Activated naive CD4-positive, alpha-beta T cell treated with anti-CD3 and anti-CD28 coated beads, Interleukin-2, amount 10 ng/mL, durations not matched to agents 7 days and 5 days (primary cell): ENCODE measurements at regions not wholly inside any gene's neighbourhood (a gene's known extent, or its start where the extent isn't known, plus 50 kb on each side); places are given as distances from the start of the nearest gene placed in this dataset.

ENCODE experiments used
- CTCF ChIA-PET: fragments of 350-600 bp; sonication (Branson Sonifier 250); formaldehyde crosslinking; loops from one replicate; lab custom pipeline; 2021; ENCODE audit warnings: antibody characterized with exemption; lab: Charles Lee
- DNase-seq: peaks from one replicate; pipeline ENCODE4 v3.0.0-alpha.2; 2020
- H3K27ac Mint-ChIP-seq: one replicate; pipeline ENCODE4 v1.8.0; 2021; ENCODE audit warnings: mild to moderate bottlenecking, moderate library complexity, mixed read lengths
- H3K27me3 Mint-ChIP-seq: one replicate; pipeline ENCODE4 v1.8.0; 2021; ENCODE audit warnings: mild to moderate bottlenecking, mixed read lengths
- H3K36me3 Mint-ChIP-seq: one replicate; pipeline ENCODE4 v1.8.0; 2021; ENCODE audit warnings: mixed read lengths
- H3K4me1 Mint-ChIP-seq: one replicate; pipeline ENCODE4 v1.8.0; 2021; ENCODE audit warnings: mixed read lengths
- H3K4me3 Mint-ChIP-seq: one replicate; pipeline ENCODE4 v1.8.0; 2021; ENCODE audit warnings: mild to moderate bottlenecking, moderate library complexity, mixed read lengths
- H3K9me3 Mint-ChIP-seq: one replicate; pipeline ENCODE4 v1.8.0; 2021; ENCODE audit warnings: mixed read lengths

GRCh38 chr4:41456559-41457101 is 81.3 kb upstream of the LIMCH1 start:
- no peak for DNase-seq
- no peaks in the 10 kb centered on the region for H3K9me3 Mint-ChIP-seq
- no peaks in the 10 kb centered on the region for H3K4me1 Mint-ChIP-seq
- no peaks in the 10 kb centered on the region for H3K36me3 Mint-ChIP-seq
- CTCF ChIA-PET, result no interaction called here
- no peak overlapping the region for H3K27ac Mint-ChIP-seq
- no peak overlapping the region for H3K4me3 Mint-ChIP-seq
- no peaks in the 10 kb centered on the region for H3K27me3 Mint-ChIP-seq

- Mint-ChIP-seq H3K27ac (no peak overlapping the region), H3K9me3 (no peaks in the 10 kb centered on the region), H3K27me3 (no peaks in the 10 kb centered on the region), H3K4me1 (no peaks in the 10 kb centered on the region), H3K4me3 (no peak overlapping the region), H3K36me3 (no peaks in the 10 kb centered on the region)
- no peak for DNase-seq
- CTCF ChIA-PET, result no interaction called here
Measured at GRCh38 chr4:41458689-41459088, 79.3 kb upstream of the LIMCH1 start.

GRCh38 chr4:41460641-41461040 is 77.3 kb upstream of the LIMCH1 start:
- no peaks in the 10 kb centered on the region for H3K4me1 Mint-ChIP-seq

GRCh38 chr4:41461780-41462307 is 76.1 kb upstream of the LIMCH1 start:
- no peaks in the 10 kb centered on the region for H3K4me1 Mint-ChIP-seq
- no peak overlapping the region for H3K4me3 Mint-ChIP-seq
- H3K27ac Mint-ChIP-seq, result no peak overlapping the region
- no peaks in the 10 kb centered on the region for H3K9me3 Mint-ChIP-seq
- H3K27me3 Mint-ChIP-seq, result no peaks in the 10 kb centered on the region
- H3K36me3 Mint-ChIP-seq, result no peaks in the 10 kb centered on the region
- CTCF ChIA-PET, result no interaction called here
- DNase-seq, result no peak

More at GRCh38 chr4:41460641-41461040, 77.3 kb upstream of the LIMCH1 start:
- Mint-ChIP-seq H3K4me3 (no peak overlapping the region), H3K27ac (no peak overlapping the region), H3K9me3 (no peaks in the 10 kb centered on the region), H3K27me3 (no peaks in the 10 kb centered on the region), H3K36me3 (no peaks in the 10 kb centered on the region)
- CTCF ChIA-PET, result no interaction called here
- DNase-seq, result no peak

GRCh38 chr4:41465146-41465761 is 72.7 kb upstream of the LIMCH1 start:
- H3K27ac Mint-ChIP-seq, result no peak overlapping the region
- no peaks in the 10 kb centered on the region for H3K27me3 Mint-ChIP-seq
- H3K36me3 Mint-ChIP-seq, result no peaks in the 10 kb centered on the region
- DNase-seq, result no peak
- no peaks in the 10 kb centered on the region for H3K9me3 Mint-ChIP-seq
- CTCF ChIA-PET, result no interaction called here
- H3K4me1 Mint-ChIP-seq, result no peaks in the 10 kb centered on the region
- no peak overlapping the region for H3K4me3 Mint-ChIP-seq

GRCh38 chr4:41466249-41466648 is 71.7 kb upstream of the LIMCH1 start:
- H3K27ac Mint-ChIP-seq, result no peak overlapping the region
- H3K4me1 Mint-ChIP-seq, result no peaks in the 10 kb centered on the region
- H3K36me3 Mint-ChIP-seq, result no peaks in the 10 kb centered on the region
- CTCF ChIA-PET, result no interaction called here
- H3K9me3 Mint-ChIP-seq, result no peaks in the 10 kb centered on the region
- no peaks in the 10 kb centered on the region for H3K27me3 Mint-ChIP-seq
- no peak for DNase-seq
- no peak overlapping the region for H3K4me3 Mint-ChIP-seq

GRCh38 chr4:41468122-41468521 is 69.8 kb upstream of the LIMCH1 start:
- Mint-ChIP-seq H3K27ac (no peak overlapping the region), H3K4me1 (no peaks in the 10 kb centered on the region), H3K36me3 (no peaks in the 10 kb centered on the region), H3K4me3 (no peak overlapping the region), H3K27me3 (no peaks in the 10 kb centered on the region), H3K9me3 (no peaks in the 10 kb centered on the region)
- no peak for DNase-seq
- CTCF ChIA-PET, result no interaction called here

- no peaks in the 10 kb centered on the region for H3K36me3 Mint-ChIP-seq
- CTCF ChIA-PET, result no interaction called here
- no peaks in the 10 kb centered on the region for H3K4me1 Mint-ChIP-seq
- no peak for DNase-seq
- no peaks in the 10 kb centered on the region for H3K27me3 Mint-ChIP-seq
- no peak overlapping the region for H3K27ac Mint-ChIP-seq
- no peaks in the 10 kb centered on the region for H3K9me3 Mint-ChIP-seq
- no peak overlapping the region for H3K4me3 Mint-ChIP-seq
Measured at GRCh38 chr4:41471126-41472071, 66.6 kb upstream of the LIMCH1 start.

- Mint-ChIP-seq H3K4me1 (no peaks in the 10 kb centered on the region), H3K9me3 (no peaks in the 10 kb centered on the region), H3K36me3 (no peaks in the 10 kb centered on the region), H3K27me3 (no peaks in the 10 kb centered on the region), H3K4me3 (no peak overlapping the region), H3K27ac (no peak overlapping the region)
- no peak for DNase-seq
- CTCF ChIA-PET, result no interaction called here
Measured at GRCh38 chr4:41472081-41472480, 65.9 kb upstream of the LIMCH1 start.

- Mint-ChIP-seq H3K27ac (no peak overlapping the region), H3K27me3 (no peaks in the 10 kb centered on the region), H3K4me3 (no peak overlapping the region), H3K4me1 (no peaks in the 10 kb centered on the region), H3K9me3 (no peaks in the 10 kb centered on the region), H3K36me3 (no peaks in the 10 kb centered on the region)
- no peak for DNase-seq
- CTCF ChIA-PET, result no interaction called here
Measured at GRCh38 chr4:41473176-41473575, 64.8 kb upstream of the LIMCH1 start.

GRCh38 chr4:41475402-41475801 is 62.6 kb upstream of the LIMCH1 start:
- Mint-ChIP-seq H3K27ac (no peak overlapping the region), H3K9me3 (no peaks in the 10 kb centered on the region), H3K4me3 (no peak overlapping the region), H3K4me1 (no peaks in the 10 kb centered on the region), H3K36me3 (no peaks in the 10 kb centered on the region), H3K27me3 (no peaks in the 10 kb centered on the region)
- DNase-seq, result no peak
- CTCF ChIA-PET, result no interaction called here

GRCh38 chr4:41476310-41476885 is 61.6 kb upstream of the LIMCH1 start:
- H3K27me3 Mint-ChIP-seq, result no peaks in the 10 kb centered on the region
- no peak overlapping the region for H3K4me3 Mint-ChIP-seq
- DNase-seq, result no peak
- no peaks in the 10 kb centered on the region for H3K4me1 Mint-ChIP-seq
- no peaks in the 10 kb centered on the region for H3K36me3 Mint-ChIP-seq
- no peak overlapping the region for H3K27ac Mint-ChIP-seq
- CTCF ChIA-PET, result no interaction called here
- no peaks in the 10 kb centered on the region for H3K9me3 Mint-ChIP-seq

GRCh38 chr4:41477181-41477905 is 60.6 kb upstream of the LIMCH1 start:
- H3K9me3 Mint-ChIP-seq, result no peaks in the 10 kb centered on the region
- H3K4me3 Mint-ChIP-seq, result no peak overlapping the region
- H3K27ac Mint-ChIP-seq, result no peak overlapping the region
- no peaks in the 10 kb centered on the region for H3K4me1 Mint-ChIP-seq
- H3K27me3 Mint-ChIP-seq, result no peaks in the 10 kb centered on the region
- CTCF ChIA-PET, result no interaction called here
- no peak for DNase-seq
- H3K36me3 Mint-ChIP-seq, result no peaks in the 10 kb centered on the region

- Mint-ChIP-seq H3K9me3 (no peaks in the 10 kb centered on the region), H3K36me3 (no peaks in the 10 kb centered on the region), H3K27me3 (no peaks in the 10 kb centered on the region), H3K4me1 (no peaks in the 10 kb centered on the region), H3K4me3 (no peak overlapping the region), H3K27ac (no peak overlapping the region)
- CTCF ChIA-PET, result no interaction called here
- DNase-seq, result no peak
Measured at GRCh38 chr4:41478518-41478917, 59.4 kb upstream of the LIMCH1 start.
